HG02852 (cell line): ENCODE measurements at regions not wholly inside any gene's neighbourhood (a gene's known extent, or its start where the extent isn't known, plus 50 kb on each side); places are given as distances from the start of the nearest gene placed in this dataset.
"Not testable (repeated sequence)": the region's sequence is repeated elsewhere in the genome, so short reads cannot be mapped to it uniquely, and the experiment has no call there.

Experiments
- ATAC-seq: cut with Tn5 transposase; IDR thresholded peaks from one replicate; pipeline ENCODE4 v1.9.1; 2021; ENCODE audit warnings: mild to moderate bottlenecking, moderate library complexity; ENCODE audit not compliant: unreplicated experiment

DNA sequence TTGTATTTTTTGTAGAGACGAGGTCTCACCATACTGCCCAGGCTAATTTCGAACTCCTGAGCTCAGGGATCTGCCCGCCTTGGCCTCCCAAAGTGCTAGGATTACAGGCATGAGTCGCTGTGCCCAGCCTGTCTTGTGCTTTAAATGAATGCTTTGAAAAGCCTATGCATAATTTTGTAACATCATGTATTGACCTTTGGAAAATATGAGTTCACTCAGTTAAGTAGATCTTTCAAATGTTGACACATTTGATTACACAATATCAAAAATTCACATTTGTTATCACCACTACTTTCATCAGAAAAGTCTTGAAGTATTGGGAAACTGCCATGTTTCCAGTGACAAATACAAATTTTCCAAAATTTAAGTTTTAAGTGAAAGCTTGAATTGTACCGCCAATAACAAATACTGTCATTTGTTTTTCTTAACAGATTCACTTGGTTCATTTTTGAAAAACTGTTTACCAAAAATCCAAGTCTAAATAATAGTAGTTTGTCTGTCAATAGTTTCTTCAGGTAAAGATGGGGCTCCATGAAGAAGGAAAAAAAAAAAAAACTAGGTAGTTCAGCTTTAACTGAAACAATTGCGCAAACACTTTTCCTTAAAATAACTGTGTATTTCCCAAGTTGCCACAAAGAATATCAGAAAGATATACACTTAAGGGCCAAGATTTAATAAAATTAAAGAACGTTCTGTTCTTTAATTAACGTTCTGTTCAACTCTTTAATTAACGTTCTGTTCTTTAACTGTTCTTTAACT lies 233.2 kb upstream of the NR5A2 start:
- ATAC-seq = no peak

DNA sequence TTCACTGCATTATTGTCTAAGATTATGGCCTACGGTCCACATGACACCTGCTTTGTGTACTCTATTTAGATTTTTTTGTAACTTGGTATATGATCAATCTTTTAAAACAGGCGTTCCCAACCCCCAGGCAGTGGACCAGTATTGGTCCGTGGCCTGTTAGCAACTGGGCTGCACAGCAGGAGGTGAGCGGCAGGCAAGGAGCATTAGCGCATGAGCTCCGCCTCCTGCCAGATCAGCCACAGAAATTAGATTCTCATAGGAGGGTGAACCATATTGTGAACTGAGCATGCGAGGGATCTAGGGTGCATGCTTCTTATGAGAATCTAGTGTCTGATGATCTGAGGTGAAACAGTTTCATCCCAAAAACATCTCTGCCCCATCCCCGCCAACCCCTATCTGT lies 228.4 kb upstream of the NR5A2 start:
- no peak for ATAC-seq

DNA sequence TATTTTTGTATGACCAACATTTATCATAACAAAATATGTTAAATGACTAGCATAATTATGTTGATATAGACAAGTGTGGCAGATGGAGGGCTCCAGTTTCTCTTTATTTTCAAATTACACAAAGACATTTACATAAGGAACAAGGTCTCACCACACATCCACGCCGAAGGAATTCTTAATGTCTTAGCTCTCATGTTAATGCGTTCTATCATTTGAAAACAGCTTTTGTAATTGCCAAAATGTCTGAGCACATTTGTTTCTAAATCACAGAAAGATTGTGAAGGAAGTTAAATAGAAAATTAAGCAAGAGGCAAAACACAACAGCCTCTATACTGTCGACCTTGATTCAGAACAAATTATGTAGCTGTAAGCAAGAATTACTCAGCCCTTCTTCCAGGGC lies 223.0 kb upstream of the NR5A2 start:
- no peak for ATAC-seq

DNA sequence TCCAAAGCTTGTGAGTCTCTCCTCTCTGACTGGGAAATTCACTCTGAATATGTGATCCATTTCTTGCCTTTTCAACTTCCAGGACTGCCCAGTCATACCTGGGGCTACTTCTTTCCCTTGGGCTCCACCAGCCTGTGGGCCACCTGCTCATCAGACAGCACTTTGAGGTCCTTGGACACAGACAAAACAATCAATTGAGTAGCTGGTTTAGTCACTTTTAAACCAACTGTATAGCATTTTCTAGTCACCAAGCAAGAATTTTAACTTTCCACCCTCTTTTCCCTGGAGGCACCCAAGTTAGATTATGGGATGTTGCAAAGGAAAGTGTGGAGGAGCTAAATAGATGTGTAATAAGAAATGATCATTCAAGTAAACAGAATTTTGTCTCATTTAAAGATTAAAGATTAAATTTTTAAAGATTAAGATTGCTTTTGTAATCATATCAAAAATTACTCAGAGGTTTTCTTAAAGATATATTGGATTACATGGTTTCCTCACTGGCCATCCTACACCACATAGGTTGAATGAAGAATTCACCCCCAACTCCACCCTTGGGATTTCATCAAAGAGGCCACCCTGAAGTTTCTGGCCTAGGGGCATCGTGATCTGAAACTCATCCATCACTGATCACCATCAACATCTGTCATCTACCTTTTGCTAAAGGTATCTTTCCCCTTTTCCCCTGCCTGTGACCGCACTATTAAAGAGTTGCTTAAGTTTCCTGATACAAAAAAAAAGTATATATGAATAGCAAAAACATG lies 219.2 kb upstream of the NR5A2 start:
- no peak for ATAC-seq

GRCh38 chr1:199809311-199809710 lies 218.2 kb upstream of the NR5A2 start:
- no peak for ATAC-seq

GRCh38 chr1:199811163-199811562 lies 216.3 kb upstream of the NR5A2 start:
- ATAC-seq = no peak

DNA sequence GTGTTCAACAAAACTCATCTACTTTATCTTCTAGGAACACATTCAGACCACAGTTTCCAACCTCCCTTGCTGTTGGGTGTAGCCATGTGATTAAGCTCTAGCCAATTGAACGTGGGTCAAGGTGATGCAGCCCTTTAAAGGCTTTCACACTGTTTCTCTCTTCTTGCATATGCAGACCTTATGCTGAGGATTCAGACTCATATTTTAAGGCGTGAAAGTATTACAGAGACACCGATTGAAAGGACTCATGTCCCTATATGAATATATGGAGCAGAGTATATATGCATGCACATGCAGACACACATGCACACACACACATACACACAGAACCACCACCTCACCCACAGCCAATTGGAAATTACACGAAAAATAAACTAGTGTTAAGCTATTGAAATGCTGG lies 214.3 kb upstream of the NR5A2 start:
- no peak for ATAC-seq

- no peak for ATAC-seq
These were observed 211.6 kb upstream of the NR5A2 start for GRCh38 chr1:199815947-199816346.

DNA sequence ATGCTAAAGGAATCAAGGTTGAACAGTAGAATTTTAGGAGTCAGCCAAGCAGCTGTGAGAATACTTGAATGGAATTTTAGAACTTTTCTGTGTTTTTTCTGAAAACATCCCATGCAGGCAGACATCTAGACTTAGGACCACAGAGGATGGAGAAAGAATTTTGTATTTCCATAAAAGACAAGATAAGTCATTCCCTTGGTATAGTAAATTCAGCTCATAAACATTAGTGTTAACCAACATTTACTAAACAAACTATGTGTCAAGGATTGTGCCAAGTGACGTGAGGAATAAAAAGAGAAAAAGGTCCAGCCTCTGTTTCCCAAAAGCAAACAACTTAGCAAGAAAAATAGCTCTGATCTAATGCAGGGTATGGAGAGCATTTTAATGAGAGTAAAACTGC lies 210.2 kb upstream of the NR5A2 start:
- ATAC-seq = no peak

GRCh38 chr1:199821029-199821779 lies 206.3 kb upstream of the NR5A2 start:
- ATAC-seq = no peak

DNA sequence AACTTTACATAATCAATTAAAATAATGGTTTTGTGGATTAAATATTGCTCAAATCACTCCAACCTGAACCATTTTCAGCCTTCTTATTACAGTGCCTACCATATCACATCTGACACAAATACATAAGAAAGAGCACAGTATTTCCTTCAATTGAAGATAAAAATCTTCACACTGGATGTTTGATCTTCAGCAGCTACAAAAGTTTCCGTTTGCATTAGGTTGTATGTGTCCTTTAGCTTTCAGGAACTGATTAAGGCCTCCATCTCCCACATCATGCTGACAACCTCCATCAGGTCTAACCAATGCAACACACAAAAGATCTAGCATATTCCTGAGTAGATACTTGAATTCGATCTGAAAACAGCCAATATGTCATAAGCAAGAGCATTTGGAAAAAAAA lies 195.1 kb upstream of the NR5A2 start:
- ATAC-seq = no peak

DNA sequence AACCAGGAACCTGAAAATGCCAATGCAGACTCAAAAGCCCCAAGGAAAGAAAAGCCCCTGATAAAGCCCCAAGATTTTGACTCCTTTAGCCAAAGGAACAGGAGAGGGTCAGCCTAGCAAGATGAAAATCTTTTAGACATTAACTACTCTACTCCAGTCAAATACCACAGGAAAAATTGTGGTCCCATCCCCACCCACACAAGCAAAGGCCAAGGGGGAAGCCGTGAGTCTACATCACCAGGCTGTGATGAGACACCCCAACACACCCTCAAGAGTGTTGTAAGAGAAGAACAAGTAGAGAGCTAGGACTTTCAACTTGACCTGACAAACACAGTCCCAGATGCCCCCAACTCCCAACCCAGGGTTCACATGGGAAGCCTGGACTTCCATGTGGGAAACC lies 192.8 kb upstream of the NR5A2 start:
- ATAC-seq = no peak

GRCh38 chr1:199836430-199836829 lies 191.1 kb upstream of the NR5A2 start:
- ATAC-seq = no peak

- ATAC-seq = no peak
These were observed 190.2 kb upstream of the NR5A2 start for GRCh38 chr1:199837321-199837720.

DNA sequence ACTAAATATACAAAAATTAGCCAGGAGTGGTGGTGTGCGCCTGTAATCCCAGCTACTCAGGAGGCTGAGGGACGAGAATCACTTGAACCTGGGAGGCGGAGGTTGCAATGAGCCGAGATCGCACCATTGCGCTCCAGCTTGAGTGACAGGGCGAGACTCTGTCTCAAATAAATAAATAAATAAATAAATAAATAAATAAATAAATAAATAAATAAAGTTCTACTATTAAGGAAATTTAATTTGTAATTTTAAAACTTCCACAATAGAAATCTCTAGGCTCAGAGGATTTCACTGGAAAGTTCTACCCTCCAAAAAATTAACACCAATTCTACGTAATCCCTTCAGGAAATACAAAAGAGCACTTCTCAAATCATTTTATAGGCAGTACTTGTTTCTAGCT lies 187.9 kb upstream of the NR5A2 start:
- ATAC-seq = not testable (repeated sequence)

DNA sequence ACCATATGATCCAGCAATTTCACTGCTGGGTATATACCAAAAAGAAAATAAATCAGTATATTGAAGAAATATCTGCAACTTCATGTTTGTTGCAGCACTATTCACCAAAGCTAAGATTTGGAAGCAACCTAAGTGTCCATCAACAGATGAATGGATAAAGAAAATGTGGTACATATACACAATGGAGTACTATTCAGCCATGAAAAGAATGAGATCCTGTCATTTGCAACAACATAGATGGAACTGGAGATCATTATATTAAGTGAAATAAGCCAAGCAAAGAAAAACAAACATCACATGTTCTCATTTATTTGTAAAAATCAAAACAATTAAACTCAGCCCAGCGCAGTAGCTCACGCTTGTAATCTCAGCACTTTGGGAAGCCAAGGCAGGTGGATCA lies 184.4 kb upstream of the NR5A2 start:
- ATAC-seq = not testable (repeated sequence)

- no peak for ATAC-seq
These were observed 183.6 kb upstream of the NR5A2 start for GRCh38 chr1:199843861-199844260.

DNA sequence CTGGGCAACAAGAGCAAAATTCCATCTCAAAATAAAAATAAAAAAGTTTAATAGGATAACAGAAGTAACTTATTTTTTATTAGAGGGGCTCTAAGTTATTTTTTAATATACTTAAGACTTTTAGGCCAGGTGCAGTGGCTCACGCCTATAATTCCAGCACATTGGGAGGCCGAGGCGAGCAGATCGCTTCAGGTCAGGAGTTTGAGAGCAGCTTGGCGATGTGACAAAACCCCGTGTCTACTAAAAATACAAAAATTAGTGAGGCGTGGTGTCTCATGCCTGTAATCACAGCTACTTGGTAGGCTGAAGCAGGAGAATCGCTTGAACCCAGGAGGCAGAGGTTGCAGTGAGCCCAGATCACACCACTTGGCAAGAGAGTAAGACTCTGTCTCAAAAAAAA lies 180.5 kb upstream of the NR5A2 start:
- ATAC-seq = no peak

- no peak for ATAC-seq
These were observed 175.9 kb upstream of the NR5A2 start for GRCh38 chr1:199851439-199852140.

DNA sequence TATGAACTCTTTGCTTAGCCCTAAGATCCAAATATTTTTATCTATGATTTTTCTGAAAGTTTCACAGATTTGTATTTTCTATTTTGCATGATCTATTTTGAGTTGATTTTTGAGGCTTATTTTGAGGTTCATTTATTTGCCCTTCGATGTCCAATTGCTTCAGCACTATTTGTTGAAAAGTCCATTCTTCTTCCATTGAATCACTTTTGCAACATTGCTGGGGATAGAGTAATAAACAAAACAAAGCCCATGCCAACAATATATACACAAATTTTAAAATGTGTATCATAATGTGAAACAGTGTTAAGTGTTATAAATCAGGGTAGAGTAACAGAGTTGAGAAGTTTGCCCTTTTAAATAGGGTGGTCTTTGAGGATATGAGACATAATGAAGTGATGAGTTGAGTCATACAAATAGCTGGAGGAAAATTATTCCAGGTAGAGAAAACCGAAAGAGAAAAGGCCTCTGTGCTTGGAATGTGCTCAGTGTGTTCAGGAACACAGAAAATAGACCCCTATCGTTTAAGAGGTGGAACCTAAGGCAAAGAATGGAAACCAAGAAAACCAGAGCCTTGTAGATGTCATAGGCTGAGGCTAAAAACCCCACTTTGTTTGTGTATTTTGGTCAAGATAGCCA lies 172.7 kb upstream of the NR5A2 start:
- ATAC-seq = no peak

- ATAC-seq = no peak
These were observed 171.9 kb upstream of the NR5A2 start for GRCh38 chr1:199855580-199855979.
